Activated CD4-positive, alpha-beta T cell treated with anti-CD3 and anti-CD28 coated beads for 48 hours (primary cell): ENCODE measurements at regions not wholly inside any gene's neighbourhood (a gene's known extent, or its start where the extent isn't known, plus 50 kb on each side); places are given as distances from the start of the nearest gene placed in this dataset.
"Not testable (repeated sequence)": the region's sequence is repeated elsewhere in the genome, so short reads cannot be mapped to it uniquely, and the experiment has no call there.

Experiments
- DNase-seq: peaks from one replicate; pipeline ENCODE4 v3.0.0-alpha.2; 2020

GRCh38 chr5:57931352-57931751 lies 448.7 kb upstream of the ACTBL2 start:
- no peak for DNase-seq

GRCh38 chr5:57929271-57929670 lies 446.7 kb upstream of the ACTBL2 start:
- no peak for DNase-seq

GRCh38 chr5:57923094-57923493 lies 440.5 kb upstream of the ACTBL2 start:
- DNase-seq: not testable (repeated sequence)

- no peak for DNase-seq
Observed at GRCh38 chr5:57917004-57917403, 434.4 kb upstream of the ACTBL2 start.

- DNase-seq: no peak
Observed at GRCh38 chr5:57915536-57915935, 432.9 kb upstream of the ACTBL2 start.

- no peak for DNase-seq
Observed at GRCh38 chr5:57911438-57911837, 428.8 kb upstream of the ACTBL2 start.

GRCh38 chr5:57906671-57907070 lies 424.1 kb upstream of the ACTBL2 start:
- no peak for DNase-seq

- DNase-seq: no peak
Observed at GRCh38 chr5:57903458-57903857, 420.8 kb upstream of the ACTBL2 start.

GRCh38 chr5:57902095-57902494 lies 419.5 kb upstream of the ACTBL2 start:
- no peak for DNase-seq

GRCh38 chr5:57900381-57900944 lies 417.9 kb upstream of the ACTBL2 start:
- no peak for DNase-seq

GRCh38 chr5:57896576-57896975 lies 414.0 kb upstream of the ACTBL2 start:
- no peak for DNase-seq

GRCh38 chr5:57895766-57896165 lies 413.2 kb upstream of the ACTBL2 start:
- no peak for DNase-seq

- no peak for DNase-seq
Observed at GRCh38 chr5:57893926-57894325, 411.3 kb upstream of the ACTBL2 start.

- DNase-seq: no peak
Observed at GRCh38 chr5:57891443-57891842, 408.8 kb upstream of the ACTBL2 start.

GRCh38 chr5:57889558-57889957 lies 406.9 kb upstream of the ACTBL2 start:
- no peak for DNase-seq

GRCh38 chr5:57887851-57888621 lies 405.4 kb upstream of the ACTBL2 start:
- peak; percentile 8 for DNase-seq

GRCh38 chr5:57884346-57885102 lies 401.9 kb upstream of the ACTBL2 start:
- no peak for DNase-seq

- DNase-seq: no peak
Observed at GRCh38 chr5:57880216-57880615, 397.6 kb upstream of the ACTBL2 start.

- no peak for DNase-seq
Observed at GRCh38 chr5:57878301-57878722, 395.7 kb upstream of the ACTBL2 start.

GRCh38 chr5:57871496-57871895 lies 388.9 kb upstream of the ACTBL2 start:
- DNase-seq: no peak

- DNase-seq: not testable (repeated sequence)
Observed at GRCh38 chr5:57870267-57870666, 387.7 kb upstream of the ACTBL2 start.

GRCh38 chr5:57863661-57864060 lies 381.1 kb upstream of the ACTBL2 start:
- DNase-seq: no peak

GRCh38 chr5:57862942-57863341 lies 380.3 kb upstream of the ACTBL2 start:
- no peak for DNase-seq

- DNase-seq: no peak
Observed at GRCh38 chr5:57862471-57862911, 379.9 kb upstream of the ACTBL2 start.
